HEK293 (cell line): ENCODE measurements at regions not wholly inside any gene's neighbourhood (a gene's known extent, or its start where the extent isn't known, plus 50 kb on each side); places are given as distances from the start of the nearest gene placed in this dataset.

Source experiments
- CTCF ChIA-PET: fragments of 350-600 bp; formaldehyde crosslinking; extraction: SDS; loops from one replicate; lab custom pipeline; 2021; ENCODE audit warnings: antibody characterized with exemption; lab: Yijun Ruan, JAX
- POLR2A ChIA-PET: fragments of 300-600 bp; formaldehyde crosslinking; extraction: SDS; loops from one replicate; lab custom pipeline; 2020; ENCODE audit warnings: antibody characterized with exemption, inconsistent platforms; lab: Yijun Ruan, JAX
- H3K27ac ChIP-seq: fragments of 200-500 bp; sonication (Bioruptor generic); 2 replicates; pipeline ENCODE4 v1.5.1; 2014; ENCODE audit warnings: low read depth, low read length, control low read depth, inconsistent platforms; ENCODE audit errors: extremely low read depth
- H3K36me3 ChIP-seq, 2 experiments: fragments of 200-500 bp in 1 of 2; sonication (Bioruptor generic) in 1 of 2; 1 replicate in 1 of 2; 2 replicates in 1 of 2; pipeline ENCODE4 v1.5.1; 2014 to 2017; ENCODE audit warnings: inconsistent platforms in 2 of 2, low read length in 2 of 2; ENCODE audit not compliant: control insufficient read depth in 2 of 2, insufficient read depth in 1 of 2
- H3K4me1 ChIP-seq: fragments of 200-500 bp; sonication (Bioruptor generic); 2 replicates; pipeline ENCODE4 v1.5.1; 2014; ENCODE audit warnings: mild to moderate bottlenecking, low read length, inconsistent platforms; ENCODE audit not compliant: control insufficient read depth, insufficient read depth
- H3K4me3 ChIP-seq: 2 replicates; pipeline ENCODE4 v1.5.1; 2011; ENCODE audit warnings: low read depth, mild to moderate bottlenecking, control low read depth, low read length, moderate library complexity
- H3K9me3 ChIP-seq: fragments of 200-500 bp; sonication (Bioruptor generic); 2 replicates; pipeline ENCODE4 v1.5.1; 2014; ENCODE audit warnings: low read depth, low read length, inconsistent platforms; ENCODE audit not compliant: control insufficient read depth, insufficient read depth
- OSR2 ChIP-seq: fragments of 450-650 bp; formaldehyde crosslinking; IDR thresholded peaks from 2 replicates; pipeline ENCODE4 v1.5.1; 2016; ENCODE audit warnings: missing biosample characterization, missing genetic modification characterization
- YY2 ChIP-seq: fragments of 450-650 bp; formaldehyde crosslinking; IDR thresholded peaks from 2 replicates; pipeline ENCODE4 v1.5.1; 2016; ENCODE audit warnings: missing biosample characterization, missing genetic modification characterization
- ZBTB1 ChIP-seq: fragments of 450-650 bp; formaldehyde crosslinking; IDR thresholded peaks from 2 replicates; pipeline ENCODE4 v1.5.1; 2016; ENCODE audit warnings: missing biosample characterization, missing genetic modification characterization
- ZFP69B ChIP-seq: fragments of 450-650 bp; formaldehyde crosslinking; IDR thresholded peaks from 2 replicates; pipeline ENCODE4 v1.5.1; 2016; ENCODE audit warnings: missing biosample characterization, missing genetic modification characterization
- ZNF114 ChIP-seq: fragments of 450-650 bp; formaldehyde crosslinking; IDR thresholded peaks from 2 replicates; pipeline ENCODE4 v1.5.0; 2017; ENCODE audit warnings: missing biosample characterization, missing genetic modification characterization
- ZNF132 ChIP-seq: fragments of 450-650 bp; formaldehyde crosslinking; IDR thresholded peaks from 2 replicates; pipeline ENCODE4 v1.5.1; 2017; ENCODE audit warnings: missing biosample characterization, missing genetic modification characterization, borderline replicate concordance
- ZNF174 ChIP-seq: fragments of 450-650 bp; formaldehyde crosslinking; IDR thresholded peaks from 2 replicates; pipeline ENCODE4 v1.5.0; 2017; ENCODE audit warnings: missing biosample characterization, mild to moderate bottlenecking, missing genetic modification characterization
- ZNF184 ChIP-seq: fragments of 450-650 bp; IDR thresholded peaks from 2 replicates; pipeline ENCODE4 v1.5.1; 2018; ENCODE audit warnings: missing biosample characterization, mild to moderate bottlenecking, missing genetic modification characterization
- ZNF211 ChIP-seq: fragments of 450-650 bp; formaldehyde crosslinking; IDR thresholded peaks from 2 replicates; pipeline ENCODE4 v1.5.1; 2016; ENCODE audit warnings: low read depth, missing biosample characterization, missing genetic modification characterization
- ZNF221 ChIP-seq: fragments of 450-650 bp; formaldehyde crosslinking; IDR thresholded peaks from 2 replicates; pipeline ENCODE4 v1.5.1; 2017; ENCODE audit warnings: missing biosample characterization, missing genetic modification characterization, borderline replicate concordance
- ZNF274 ChIP-seq, 2 experiments: fragments of 200-500 bp in 1 of 2; fragments of 450-650 bp in 1 of 2; sonication (Bioruptor generic) in 1 of 2; formaldehyde crosslinking in 1 of 2; IDR thresholded peaks; 2 replicates each; pipeline versions ENCODE4 v1.5.1 to v1.6.1; 2014 to 2016; ENCODE audit warnings: borderline replicate concordance in 1 of 2, inconsistent platforms in 1 of 2, low read length in 1 of 2, missing biosample characterization in 1 of 2, missing genetic modification characterization in 1 of 2
- ZNF302 ChIP-seq: fragments of 450-650 bp; formaldehyde crosslinking; IDR thresholded peaks from 2 replicates; pipeline ENCODE4 v1.5.1; 2016; ENCODE audit warnings: missing biosample characterization, missing genetic modification characterization, low read depth
- ZNF416 ChIP-seq: fragments of 450-650 bp; formaldehyde crosslinking; IDR thresholded peaks from 2 replicates; pipeline ENCODE4 v1.5.1; 2016; ENCODE audit warnings: missing biosample characterization, missing genetic modification characterization
- ZNF501 ChIP-seq: fragments of 450-650 bp; formaldehyde crosslinking; IDR thresholded peaks from 2 replicates; pipeline ENCODE4 v1.5.1; 2016; ENCODE audit warnings: missing biosample characterization, missing genetic modification characterization
- ZSCAN30 ChIP-seq: fragments of 450-650 bp; IDR thresholded peaks from 2 replicates; pipeline ENCODE4 v1.5.1; 2018; ENCODE audit warnings: missing biosample characterization, mild to moderate bottlenecking, missing genetic modification characterization, moderate library complexity
- TF ChIP-seq, protein P1 (sequence below): fragments of 450-650 bp; formaldehyde crosslinking; IDR thresholded peaks from 2 replicates; pipeline ENCODE4 v1.5.1; 2016; ENCODE audit warnings: missing biosample characterization, missing genetic modification characterization, low read depth
- TF ChIP-seq, protein P2 (sequence below): fragments of 450-650 bp; formaldehyde crosslinking; IDR thresholded peaks from 2 replicates; pipeline ENCODE4 v1.5.0; 2017; ENCODE audit warnings: missing biosample characterization, missing genetic modification characterization, borderline replicate concordance
- TF ChIP-seq, protein P3 (sequence below): fragments of 450-650 bp; formaldehyde crosslinking; conservative IDR thresholded peaks from 2 replicates; pipeline ENCODE4 v1.5.1; 2016; ENCODE audit warnings: low read depth, missing biosample characterization, missing genetic modification characterization

DNA sequence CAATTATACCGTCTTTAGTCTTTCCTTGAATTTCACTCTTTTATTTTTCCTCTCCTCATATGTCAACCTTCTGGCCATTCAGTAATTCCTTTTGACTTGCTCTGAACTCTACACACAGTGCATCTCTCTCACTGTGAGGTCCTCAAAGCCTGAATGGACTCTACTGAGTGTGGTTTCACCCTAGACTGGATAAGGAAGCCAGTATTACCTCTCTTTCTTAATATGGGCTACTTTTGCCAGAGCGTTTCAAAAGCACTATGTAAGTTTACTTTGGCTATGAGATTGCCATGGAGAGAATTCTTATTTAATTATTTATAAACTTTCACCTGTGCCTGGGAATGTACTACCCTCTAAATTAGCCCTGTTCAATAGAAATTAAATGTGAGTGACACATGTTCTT lies 343.5 kb upstream of the DDHD1 start:
- POLR2A ChIA-PET = no interaction called here
- CTCF ChIA-PET = no interaction called here

DNA sequence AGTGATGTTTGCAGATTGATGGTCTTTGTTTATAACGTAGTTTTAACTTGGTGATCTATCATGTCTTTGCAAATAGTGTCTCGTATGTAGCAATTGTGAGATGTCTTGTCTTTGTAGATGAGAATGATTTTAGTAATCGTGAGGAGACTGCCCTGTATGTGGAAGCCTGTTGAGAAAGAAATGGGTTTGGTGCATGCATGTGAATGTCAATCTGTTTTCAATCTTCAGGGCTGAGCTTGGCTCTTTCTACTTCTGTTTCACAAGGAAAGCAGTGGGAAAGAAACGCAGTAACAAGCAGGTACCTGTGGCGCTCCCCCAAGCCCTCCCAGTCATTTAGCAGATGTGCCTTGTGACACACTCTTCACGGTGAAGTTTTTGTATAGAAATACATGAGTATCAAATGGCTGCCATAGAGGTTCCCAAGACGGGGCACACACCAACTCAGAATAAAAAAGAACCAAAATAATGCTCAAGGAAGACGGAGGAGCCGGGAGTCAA lies 342.8 kb upstream of the DDHD1 start:
- ChIA-PET CTCF (no interaction called here), POLR2A (no interaction called here)
- H3K36me3 ChIP-seq = no peaks in the 10 kb centered on the region
- TF ChIP-seq ZNF274 (IDR thresholded peaks at IDR 0.05; ENCODE audit: low read length) = no peak
- TF ChIP-seq ZNF274 (tag by site-specific recombination; IDR thresholded peaks at IDR 0.05; ENCODE audit: borderline replicate concordance) = no peak
- TF ChIP-seq ZNF416 = no peak
- TF ChIP-seq ZNF221 (tag by site-specific recombination) = no peak
- TF ChIP-seq ZNF132 (tag by site-specific recombination) = no peak
- TF ChIP-seq, protein P1, sequence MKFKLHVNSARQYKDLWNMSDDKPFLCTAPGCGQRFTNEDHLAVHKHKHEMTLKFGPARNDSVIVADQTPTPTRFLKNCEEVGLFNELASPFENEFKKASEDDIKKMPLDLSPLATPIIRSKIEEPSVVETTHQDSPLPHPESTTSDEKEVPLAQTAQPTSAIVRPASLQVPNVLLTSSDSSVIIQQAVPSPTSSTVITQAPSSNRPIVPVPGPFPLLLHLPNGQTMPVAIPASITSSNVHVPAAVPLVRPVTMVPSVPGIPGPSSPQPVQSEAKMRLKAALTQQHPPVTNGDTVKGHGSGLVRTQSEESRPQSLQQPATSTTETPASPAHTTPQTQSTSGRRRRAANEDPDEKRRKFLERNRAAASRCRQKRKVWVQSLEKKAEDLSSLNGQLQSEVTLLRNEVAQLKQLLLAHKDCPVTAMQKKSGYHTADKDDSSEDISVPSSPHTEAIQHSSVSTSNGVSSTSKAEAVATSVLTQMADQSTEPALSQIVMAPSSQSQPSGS = no peak
- TF ChIP-seq, protein P2, sequence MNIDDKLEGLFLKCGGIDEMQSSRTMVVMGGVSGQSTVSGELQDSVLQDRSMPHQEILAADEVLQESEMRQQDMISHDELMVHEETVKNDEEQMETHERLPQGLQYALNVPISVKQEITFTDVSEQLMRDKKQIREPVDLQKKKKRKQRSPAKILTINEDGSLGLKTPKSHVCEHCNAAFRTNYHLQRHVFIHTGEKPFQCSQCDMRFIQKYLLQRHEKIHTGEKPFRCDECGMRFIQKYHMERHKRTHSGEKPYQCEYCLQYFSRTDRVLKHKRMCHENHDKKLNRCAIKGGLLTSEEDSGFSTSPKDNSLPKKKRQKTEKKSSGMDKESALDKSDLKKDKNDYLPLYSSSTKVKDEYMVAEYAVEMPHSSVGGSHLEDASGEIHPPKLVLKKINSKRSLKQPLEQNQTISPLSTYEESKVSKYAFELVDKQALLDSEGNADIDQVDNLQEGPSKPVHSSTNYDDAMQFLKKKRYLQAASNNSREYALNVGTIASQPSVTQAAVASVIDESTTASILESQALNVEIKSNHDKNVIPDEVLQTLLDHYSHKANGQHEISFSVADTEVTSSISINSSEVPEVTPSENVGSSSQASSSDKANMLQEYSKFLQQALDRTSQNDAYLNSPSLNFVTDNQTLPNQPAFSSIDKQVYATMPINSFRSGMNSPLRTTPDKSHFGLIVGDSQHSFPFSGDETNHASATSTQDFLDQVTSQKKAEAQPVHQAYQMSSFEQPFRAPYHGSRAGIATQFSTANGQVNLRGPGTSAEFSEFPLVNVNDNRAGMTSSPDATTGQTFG (tag by site-specific recombination) = no peak
- TF ChIP-seq, protein P3, sequence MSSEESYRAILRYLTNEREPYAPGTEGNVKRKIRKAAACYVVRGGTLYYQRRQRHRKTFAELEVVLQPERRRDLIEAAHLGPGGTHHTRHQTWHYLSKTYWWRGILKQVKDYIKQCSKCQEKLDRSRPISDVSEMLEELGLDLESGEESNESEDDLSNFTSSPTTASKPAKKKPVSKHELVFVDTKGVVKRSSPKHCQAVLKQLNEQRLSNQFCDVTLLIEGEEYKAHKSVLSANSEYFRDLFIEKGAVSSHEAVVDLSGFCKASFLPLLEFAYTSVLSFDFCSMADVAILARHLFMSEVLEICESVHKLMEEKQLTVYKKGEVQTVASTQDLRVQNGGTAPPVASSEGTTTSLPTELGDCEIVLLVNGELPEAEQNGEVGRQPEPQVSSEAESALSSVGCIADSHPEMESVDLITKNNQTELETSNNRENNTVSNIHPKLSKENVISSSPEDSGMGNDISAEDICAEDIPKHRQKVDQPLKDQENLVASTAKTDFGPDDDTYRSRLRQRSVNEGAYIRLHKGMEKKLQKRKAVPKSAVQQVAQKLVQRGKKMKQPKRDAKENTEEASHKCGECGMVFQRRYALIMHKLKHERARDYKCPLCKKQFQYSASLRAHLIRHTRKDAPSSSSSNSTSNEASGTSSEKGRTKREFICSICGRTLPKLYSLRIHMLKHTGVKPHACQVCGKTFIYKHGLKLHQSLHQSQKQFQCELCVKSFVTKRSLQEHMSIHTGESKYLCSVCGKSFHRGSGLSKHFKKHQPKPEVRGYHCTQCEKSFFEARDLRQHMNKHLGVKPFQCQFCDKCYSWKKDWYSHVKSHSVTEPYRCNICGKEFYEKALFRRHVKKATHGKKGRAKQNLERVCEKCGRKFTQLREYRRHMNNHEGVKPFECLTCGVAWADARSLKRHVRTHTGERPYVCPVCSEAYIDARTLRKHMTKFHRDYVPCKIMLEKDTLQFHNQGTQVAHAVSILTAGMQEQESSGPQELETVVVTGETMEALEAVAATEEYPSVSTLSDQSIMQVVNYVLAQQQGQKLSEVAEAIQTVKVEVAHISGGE = no peak
- TF ChIP-seq YY2 (tag by site-specific recombination) = no peak
- TF ChIP-seq ZBTB1 (tag by site-specific recombination) = no peak
- no peak for TF ChIP-seq ZNF211 (tag by site-specific recombination)
- TF ChIP-seq ZNF302 (tag by site-specific recombination) = no peak
- peaks cover 7% of the 10 kb centered on the region; the same call in 1 of the 2 replicates for H3K4me1 ChIP-seq
- no peak overlapping the region for H3K4me3 ChIP-seq
- H3K9me3 ChIP-seq = no peaks in the 10 kb centered on the region
- no peak overlapping the region for H3K27ac ChIP-seq

More for the DNA sequence above, 343.5 kb upstream of the DDHD1 start:
- Histone ChIP-seq H3K9me3 (no peaks in the 10 kb centered on the region), H3K4me3 (no peak overlapping the region), H3K4me1 (peaks cover 7% of the 10 kb centered on the region; the same call in 1 of the 2 replicates), H3K27ac (no peak overlapping the region), H3K36me3 (no peaks in the 10 kb centered on the region)
- TF ChIP-seq ZFP69B (tag by site-specific recombination) = no peak

DNA sequence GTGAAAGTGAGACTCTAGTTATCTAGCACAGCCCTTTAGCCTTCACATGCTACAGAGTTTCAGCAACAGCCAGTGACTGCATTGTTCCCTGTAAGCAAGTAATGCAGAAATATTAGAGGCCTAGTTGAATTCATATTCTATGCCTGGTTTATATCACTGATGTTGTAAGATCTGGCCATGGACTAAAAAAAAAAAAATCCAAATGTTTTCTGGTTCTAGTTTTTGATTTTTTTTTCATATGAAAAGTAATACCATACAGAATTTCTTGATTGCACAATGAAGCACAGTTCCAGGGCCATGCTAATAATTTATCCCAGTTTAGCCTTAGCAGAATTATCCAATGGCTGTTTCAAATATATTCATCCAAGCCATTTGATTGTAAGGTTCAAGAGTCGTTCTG lies 341.5 kb upstream of the DDHD1 start:
- H3K4me3 ChIP-seq = no peak overlapping the region
- CTCF ChIA-PET = no interaction called here
- H3K4me1 ChIP-seq = peaks cover 7% of the 10 kb centered on the region; the same call in 1 of the 2 replicates
- TF ChIP-seq OSR2 (tag by site-specific recombination) = no peak
- TF ChIP-seq ZSCAN30 (tag by site-specific recombination) = no peak
- TF ChIP-seq ZNF184 (tag by site-specific recombination) = no peak
- no peak for TF ChIP-seq ZNF174 (tag by site-specific recombination)
- no peak for TF ChIP-seq ZBTB1 (tag by site-specific recombination)
- TF ChIP-seq ZNF501 (tag by site-specific recombination) = no peak
- no peak for TF ChIP-seq ZNF114 (tag by site-specific recombination)
- H3K9me3 ChIP-seq = no peaks in the 10 kb centered on the region
- POLR2A ChIA-PET = no interaction called here
- H3K27ac ChIP-seq = no peak overlapping the region
- no peaks in the 10 kb centered on the region for H3K36me3 ChIP-seq
